Hematopoietic multipotent progenitor cell treated with erythropoietin and hydrocortisone succinate and interleukin-3 and kit ligand, for 8 days (in vitro differentiated cells): ENCODE measurements at regions not wholly inside any gene's neighbourhood (a gene's known extent, or its start where the extent isn't known, plus 50 kb on each side); places are given as distances from the start of the nearest gene placed in this dataset.
"Not testable (repeated sequence)": the region's sequence is repeated elsewhere in the genome, so short reads cannot be mapped to it uniquely, and the experiment has no call there.

Experiments
- DNase-seq: peaks from one replicate; pipeline ENCODE4 v3.0.0-alpha.2; 2015

- no peak for DNase-seq
These were observed 60.2 kb downstream of the GLUL start for GRCh38 chr1:182331387-182331786.

GRCh38 chr1:182330303-182330702 is 61.3 kb downstream of the GLUL start:
- DNase-seq: peak; percentile 92

- DNase-seq: peak; percentile 38
These were observed 62.1 kb downstream of the GLUL start for GRCh38 chr1:182329471-182329870.

- no peak for DNase-seq
These were observed 63.0 kb downstream of the GLUL start for GRCh38 chr1:182328591-182328990.

GRCh38 chr1:182325339-182325738 is 66.3 kb downstream of the GLUL start:
- no peak for DNase-seq

GRCh38 chr1:182321532-182321931 is 70.1 kb downstream of the GLUL start:
- DNase-seq: not testable (repeated sequence)

- DNase-seq: no peak
These were observed 73.9 kb downstream of the GLUL start for GRCh38 chr1:182317611-182318161.

GRCh38 chr1:182316454-182316853 is 75.1 kb downstream of the GLUL start:
- not testable (repeated sequence) for DNase-seq

- no peak for DNase-seq
These were observed 76.4 kb downstream of the GLUL start for GRCh38 chr1:182315167-182315556.

- no peak for DNase-seq
These were observed 81.8 kb downstream of the GLUL start for GRCh38 chr1:182309631-182310351.

- DNase-seq: no peak
These were observed 82.8 kb downstream of the GLUL start for GRCh38 chr1:182308826-182309225.

GRCh38 chr1:182307486-182307885 is 84.1 kb downstream of the GLUL start:
- not testable (repeated sequence) for DNase-seq

- DNase-seq: no peak
These were observed 85.7 kb downstream of the GLUL start for GRCh38 chr1:182305861-182306260.

- DNase-seq: no peak
These were observed 87.0 kb downstream of the GLUL start for GRCh38 chr1:182304627-182305026.

GRCh38 chr1:182304218-182304617 is 87.4 kb downstream of the GLUL start:
- DNase-seq: no peak

- DNase-seq: no peak
These were observed 87.8 kb downstream of the GLUL start for GRCh38 chr1:182303778-182304177.

GRCh38 chr1:182301467-182302198 is 90.0 kb downstream of the GLUL start:
- peak; percentile 91 for DNase-seq

- DNase-seq: peak; percentile 76
These were observed 90.6 kb downstream of the GLUL start for GRCh38 chr1:182301026-182301436.

GRCh38 chr1:182299728-182300616 is 91.6 kb downstream of the GLUL start:
- peak; percentile 98 for DNase-seq

- not testable (repeated sequence) for DNase-seq
These were observed 92.4 kb downstream of the GLUL start for GRCh38 chr1:182299054-182299727.

- DNase-seq: no peak
These were observed 94.3 kb downstream of the GLUL start for GRCh38 chr1:182297335-182297734.

- DNase-seq: no peak
These were observed 95.9 kb downstream of the GLUL start for GRCh38 chr1:182295697-182296096.
